ENCODE measurements at regions not wholly inside any gene's neighbourhood (a gene's known extent, or its start where the extent isn't known, plus 50 kb on each side); places are given as distances from the start of the nearest gene placed in this dataset.

DNA sequence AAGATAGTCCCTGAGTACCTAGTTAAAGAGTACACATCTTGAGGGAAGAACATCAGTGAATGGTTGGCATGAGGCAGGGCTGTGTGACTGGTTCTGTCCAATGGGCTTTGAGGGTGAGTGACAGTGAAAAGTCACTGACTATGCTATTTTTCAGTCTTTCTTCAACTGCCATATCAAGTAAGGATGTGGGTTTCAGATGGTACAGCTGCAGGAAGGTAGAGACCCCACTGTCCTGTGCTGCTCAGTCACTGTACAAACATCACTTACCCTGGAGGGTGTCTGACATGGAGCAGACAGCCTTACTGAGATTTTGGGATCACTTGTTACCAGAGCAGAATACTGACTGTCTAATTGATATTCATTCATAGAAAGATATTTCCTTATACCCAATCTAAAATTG is 115.3 kb upstream of the ASCC3 start:
- no peak for TF ChIP-seq ZNF350 (tag by site-specific recombination; IDR thresholded peaks at IDR 0.05)
- no peak for TF ChIP-seq ZNF274 (IDR thresholded peaks at IDR 0.05; ENCODE audit: low read length)
- no peak for TF ChIP-seq ZNF274 (tag by site-specific recombination; IDR thresholded peaks at IDR 0.05; ENCODE audit: borderline replicate concordance)
- TF ChIP-seq, protein P1, sequence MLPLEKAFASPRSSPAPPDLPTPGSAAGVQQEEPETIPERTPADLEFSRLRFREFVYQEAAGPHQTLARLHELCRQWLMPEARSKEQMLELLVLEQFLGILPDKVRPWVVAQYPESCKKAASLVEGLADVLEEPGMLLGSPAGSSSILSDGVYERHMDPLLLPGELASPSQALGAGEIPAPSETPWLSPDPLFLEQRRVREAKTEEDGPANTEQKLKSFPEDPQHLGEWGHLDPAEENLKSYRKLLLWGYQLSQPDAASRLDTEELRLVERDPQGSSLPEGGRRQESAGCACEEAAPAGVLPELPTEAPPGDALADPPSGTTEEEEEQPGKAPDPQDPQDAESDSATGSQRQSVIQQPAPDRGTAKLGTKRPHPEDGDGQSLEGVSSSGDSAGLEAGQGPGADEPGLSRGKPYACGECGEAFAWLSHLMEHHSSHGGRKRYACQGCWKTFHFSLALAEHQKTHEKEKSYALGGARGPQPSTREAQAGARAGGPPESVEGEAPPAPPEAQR (tag by site-specific recombination; IDR thresholded peaks at IDR 0.05) = no peak
- TF ChIP-seq, protein P2, sequence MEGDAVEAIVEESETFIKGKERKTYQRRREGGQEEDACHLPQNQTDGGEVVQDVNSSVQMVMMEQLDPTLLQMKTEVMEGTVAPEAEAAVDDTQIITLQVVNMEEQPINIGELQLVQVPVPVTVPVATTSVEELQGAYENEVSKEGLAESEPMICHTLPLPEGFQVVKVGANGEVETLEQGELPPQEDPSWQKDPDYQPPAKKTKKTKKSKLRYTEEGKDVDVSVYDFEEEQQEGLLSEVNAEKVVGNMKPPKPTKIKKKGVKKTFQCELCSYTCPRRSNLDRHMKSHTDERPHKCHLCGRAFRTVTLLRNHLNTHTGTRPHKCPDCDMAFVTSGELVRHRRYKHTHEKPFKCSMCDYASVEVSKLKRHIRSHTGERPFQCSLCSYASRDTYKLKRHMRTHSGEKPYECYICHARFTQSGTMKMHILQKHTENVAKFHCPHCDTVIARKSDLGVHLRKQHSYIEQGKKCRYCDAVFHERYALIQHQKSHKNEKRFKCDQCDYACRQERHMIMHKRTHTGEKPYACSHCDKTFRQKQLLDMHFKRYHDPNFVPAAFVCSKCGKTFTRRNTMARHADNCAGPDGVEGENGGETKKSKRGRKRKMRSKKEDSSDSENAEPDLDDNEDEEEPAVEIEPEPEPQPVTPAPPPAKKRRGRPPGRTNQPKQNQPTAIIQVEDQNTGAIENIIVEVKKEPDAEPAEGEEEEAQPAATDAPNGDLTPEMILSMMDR (tag by site-specific recombination; IDR thresholded peaks at IDR 0.05) = no peak
- no peak for TF ChIP-seq ZNF19 (tag by site-specific recombination; IDR thresholded peaks at IDR 0.05; ENCODE audit: low read depth)
- TF ChIP-seq ZNF670 (tag by site-specific recombination; IDR thresholded peaks at IDR 0.05; ENCODE audit: low read depth) = no peak
- TF ChIP-seq ZFP69B (tag by site-specific recombination; IDR thresholded peaks at IDR 0.05) = no peak
- TF ChIP-seq ZNF510 (tag by site-specific recombination; IDR thresholded peaks at IDR 0.05; ENCODE audit: insufficient replicate concordance) = no peak
- TF ChIP-seq ZNF324 (tag by site-specific recombination; IDR thresholded peaks at IDR 0.05) = no peak
- TF ChIP-seq, protein P3, sequence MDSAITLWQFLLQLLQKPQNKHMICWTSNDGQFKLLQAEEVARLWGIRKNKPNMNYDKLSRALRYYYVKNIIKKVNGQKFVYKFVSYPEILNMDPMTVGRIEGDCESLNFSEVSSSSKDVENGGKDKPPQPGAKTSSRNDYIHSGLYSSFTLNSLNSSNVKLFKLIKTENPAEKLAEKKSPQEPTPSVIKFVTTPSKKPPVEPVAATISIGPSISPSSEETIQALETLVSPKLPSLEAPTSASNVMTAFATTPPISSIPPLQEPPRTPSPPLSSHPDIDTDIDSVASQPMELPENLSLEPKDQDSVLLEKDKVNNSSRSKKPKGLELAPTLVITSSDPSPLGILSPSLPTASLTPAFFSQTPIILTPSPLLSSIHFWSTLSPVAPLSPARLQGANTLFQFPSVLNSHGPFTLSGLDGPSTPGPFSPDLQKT (IDR thresholded peaks at IDR 0.05; ENCODE audit: borderline replicate concordance, low read depth, low read length) = no peak
- TF ChIP-seq, protein P4, sequence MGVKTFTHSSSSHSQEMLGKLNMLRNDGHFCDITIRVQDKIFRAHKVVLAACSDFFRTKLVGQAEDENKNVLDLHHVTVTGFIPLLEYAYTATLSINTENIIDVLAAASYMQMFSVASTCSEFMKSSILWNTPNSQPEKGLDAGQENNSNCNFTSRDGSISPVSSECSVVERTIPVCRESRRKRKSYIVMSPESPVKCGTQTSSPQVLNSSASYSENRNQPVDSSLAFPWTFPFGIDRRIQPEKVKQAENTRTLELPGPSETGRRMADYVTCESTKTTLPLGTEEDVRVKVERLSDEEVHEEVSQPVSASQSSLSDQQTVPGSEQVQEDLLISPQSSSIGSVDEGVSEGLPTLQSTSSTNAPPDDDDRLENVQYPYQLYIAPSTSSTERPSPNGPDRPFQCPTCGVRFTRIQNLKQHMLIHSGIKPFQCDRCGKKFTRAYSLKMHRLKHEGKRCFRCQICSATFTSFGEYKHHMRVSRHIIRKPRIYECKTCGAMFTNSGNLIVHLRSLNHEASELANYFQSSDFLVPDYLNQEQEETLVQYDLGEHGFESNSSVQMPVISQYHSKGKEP (tag by site-specific recombination; IDR thresholded peaks at IDR 0.05) = no peak
- TF ChIP-seq ZNF624 (tag by site-specific recombination; IDR thresholded peaks at IDR 0.05) = no peak
- TF ChIP-seq, protein P5, sequence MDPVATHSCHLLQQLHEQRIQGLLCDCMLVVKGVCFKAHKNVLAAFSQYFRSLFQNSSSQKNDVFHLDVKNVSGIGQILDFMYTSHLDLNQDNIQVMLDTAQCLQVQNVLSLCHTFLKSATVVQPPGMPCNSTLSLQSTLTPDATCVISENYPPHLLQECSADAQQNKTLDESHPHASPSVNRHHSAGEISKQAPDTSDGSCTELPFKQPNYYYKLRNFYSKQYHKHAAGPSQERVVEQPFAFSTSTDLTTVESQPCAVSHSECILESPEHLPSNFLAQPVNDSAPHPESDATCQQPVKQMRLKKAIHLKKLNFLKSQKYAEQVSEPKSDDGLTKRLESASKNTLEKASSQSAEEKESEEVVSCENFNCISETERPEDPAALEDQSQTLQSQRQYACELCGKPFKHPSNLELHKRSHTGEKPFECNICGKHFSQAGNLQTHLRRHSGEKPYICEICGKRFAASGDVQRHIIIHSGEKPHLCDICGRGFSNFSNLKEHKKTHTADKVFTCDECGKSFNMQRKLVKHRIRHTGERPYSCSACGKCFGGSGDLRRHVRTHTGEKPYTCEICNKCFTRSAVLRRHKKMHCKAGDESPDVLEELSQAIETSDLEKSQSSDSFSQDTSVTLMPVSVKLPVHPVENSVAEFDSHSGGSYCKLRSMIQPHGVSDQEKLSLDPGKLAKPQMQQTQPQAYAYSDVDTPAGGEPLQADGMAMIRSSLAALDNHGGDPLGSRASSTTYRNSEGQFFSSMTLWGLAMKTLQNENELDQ (tag by site-specific recombination; IDR thresholded peaks at IDR 0.05; ENCODE audit: low read depth) = no peak
- no peak for TF ChIP-seq KLF16 (tag by site-specific recombination; IDR thresholded peaks at IDR 0.05)
